HG02981 (cell line): ENCODE measurements at regions not wholly inside any gene's neighbourhood (a gene's known extent, or its start where the extent isn't known, plus 50 kb on each side); places are given as distances from the start of the nearest gene placed in this dataset.

ENCODE experiments used
- ATAC-seq: cut with Tn5 transposase; IDR thresholded peaks from one replicate; pipeline ENCODE4 v1.9.1; 2021; ENCODE audit warnings: mild to moderate bottlenecking, moderate library complexity; ENCODE audit not compliant: unreplicated experiment

DNA sequence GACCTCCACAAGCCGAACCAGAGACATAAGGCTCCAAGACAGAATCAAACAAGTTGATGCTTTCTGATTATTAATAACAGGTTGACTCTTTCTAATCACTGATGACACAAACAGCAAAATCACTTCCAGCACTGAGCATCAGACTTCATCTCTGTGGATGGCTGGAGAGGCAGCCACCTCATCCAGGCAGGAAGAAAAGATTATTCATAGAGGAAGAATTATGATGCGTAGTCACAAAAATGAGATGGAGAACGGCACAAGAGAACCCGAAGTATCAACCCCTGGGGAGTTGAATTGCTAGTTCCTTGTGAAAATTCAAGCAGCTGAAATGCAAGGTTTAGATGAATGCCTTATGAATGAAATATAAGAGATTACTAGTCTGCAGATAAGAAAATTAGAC lies 49.9 kb upstream of the LMCD1 start:
- ATAC-seq, result no peak
